ENCODE measurements at regions not wholly inside any gene's neighbourhood (a gene's known extent, or its start where the extent isn't known, plus 50 kb on each side); places are given as distances from the start of the nearest gene placed in this dataset.

DNA sequence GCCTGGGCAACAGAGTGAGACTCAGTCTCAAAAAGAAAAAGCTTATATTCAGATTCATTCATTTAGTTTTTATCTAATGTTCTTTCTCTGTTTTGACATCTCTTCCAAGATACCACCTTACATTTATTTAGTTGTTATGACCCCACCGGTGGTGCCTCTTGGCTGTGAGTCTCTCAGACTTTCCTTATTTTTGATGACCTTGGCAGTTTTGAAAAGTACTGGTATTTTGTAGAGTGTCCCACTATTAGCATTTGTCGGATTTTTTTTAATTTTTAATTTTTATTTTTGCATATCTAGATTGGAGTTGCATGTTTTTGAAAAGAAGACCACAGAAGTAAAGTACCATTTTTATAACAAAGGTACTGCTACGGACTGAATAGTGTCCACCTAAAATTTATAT is 351.7 kb upstream of the KYNU start:
- ChIA-PET POLR2A (no interaction called here), CTCF (no interaction called here)
- DNase-seq = no peak
- H3K27me3 ChIP-seq (replicated peaks in 2 of 5; ENCODE audit: control insufficient read depth in 4 of 5, insufficient read depth in 5 of 5, low read length in 4 of 5) = peaks cover 0 to 3% (median 0%) of the 10 kb centered on the region in 5 experiments
- H3K36me3 ChIP-seq (ENCODE audit: control insufficient read depth in 4 of 4, insufficient read depth in 4 of 4, low read length in 3 of 4) = no peaks in the 10 kb centered on the region
- H3K4me1 ChIP-seq (ENCODE audit: control extremely low read depth in 1 of 4, control insufficient read depth in 4 of 4, insufficient read depth in 4 of 4, low read length in 3 of 4) = no peaks in the 10 kb centered on the region
- H3K4me3 ChIP-seq (ENCODE audit: control insufficient read depth in 1 of 7, extremely low read depth in 1 of 7, insufficient read depth in 4 of 7, low read depth in 2 of 7, low read length in 6 of 7) = no peak overlapping the region
- no CpG with 5 or more reads among the region's 3 CpGs for WGBS (ENCODE audit: insufficient coverage)
- H3K27ac ChIP-seq (ENCODE audit: insufficient read depth in 1 of 2, low read depth in 1 of 2, low read length in 2 of 2, poor library complexity in 1 of 2, severe bottlenecking in 2 of 2) = no peak overlapping the region
- H3K9me3 ChIP-seq (ENCODE audit: control extremely low read depth in 1 of 5, control insufficient read depth in 4 of 5, insufficient read depth in 2 of 5, low read depth in 1 of 5, low read length in 4 of 5) = no peaks in the 10 kb centered on the region

DNA sequence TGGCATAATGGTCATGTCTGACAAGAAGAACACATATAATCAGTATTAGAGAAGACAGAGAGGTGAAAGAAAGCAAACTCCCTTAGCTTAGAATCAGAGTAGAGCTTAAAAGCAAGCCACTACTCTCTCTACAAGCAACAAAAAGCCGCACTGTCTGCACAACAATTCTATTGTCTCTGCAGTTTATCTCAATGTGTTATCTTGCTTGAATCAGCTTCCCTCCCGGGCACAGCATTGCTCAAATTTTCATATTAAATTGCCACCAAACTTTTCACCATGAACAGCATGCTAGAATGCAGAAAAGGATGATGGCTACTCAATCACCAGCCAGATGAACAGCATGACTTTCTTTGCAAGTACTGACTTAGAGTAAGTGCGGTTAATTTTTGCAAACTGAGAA is 356.0 kb upstream of the KYNU start:
- CTCF ChIA-PET = interaction anchor here (1.4 kb wide), 1 partner anchor 9 kb away, joined by 3 read pairs; no protein-coding TSS in a partner anchor
- no peaks in the 10 kb centered on the region for H3K4me1 ChIP-seq (ENCODE audit: control extremely low read depth in 1 of 4, control insufficient read depth in 4 of 4, insufficient read depth in 4 of 4, low read length in 3 of 4)
- H3K27me3 ChIP-seq (replicated peaks in 2 of 5; ENCODE audit: control insufficient read depth in 4 of 5, insufficient read depth in 5 of 5, low read length in 4 of 5) = peaks cover 0 to 3% (median 0%) of the 10 kb centered on the region in 5 experiments
- whole genome bisulfite sequencing (ENCODE audit: insufficient coverage) = 88% methylated on average over 2 of the region's 3 CpGs
- no peaks in the 10 kb centered on the region for H3K9me3 ChIP-seq (ENCODE audit: control extremely low read depth in 1 of 5, control insufficient read depth in 4 of 5, insufficient read depth in 2 of 5, low read depth in 1 of 5, low read length in 4 of 5)
- no peak overlapping the region for H3K27ac ChIP-seq (ENCODE audit: insufficient read depth in 1 of 2, low read depth in 1 of 2, low read length in 2 of 2, poor library complexity in 1 of 2, severe bottlenecking in 2 of 2)
- DNase-seq = no peak
- H3K4me3 ChIP-seq (ENCODE audit: control insufficient read depth in 1 of 7, extremely low read depth in 1 of 7, insufficient read depth in 4 of 7, low read depth in 2 of 7, low read length in 6 of 7) = no peak overlapping the region
- H3K36me3 ChIP-seq (ENCODE audit: control insufficient read depth in 4 of 4, insufficient read depth in 4 of 4, low read length in 3 of 4) = no peaks in the 10 kb centered on the region
- POLR2A ChIA-PET = no interaction called here

GRCh38 chr2:142515493-142515892 is 362.0 kb upstream of the KYNU start:
- Histone ChIP-seq H3K27me3 (replicated peaks in 2 of 5; ENCODE audit: control insufficient read depth in 4 of 5, insufficient read depth in 5 of 5, low read length in 4 of 5) (no peaks in the 10 kb centered on the region), H3K4me1 (ENCODE audit: control extremely low read depth in 1 of 4, control insufficient read depth in 4 of 4, insufficient read depth in 4 of 4, low read length in 3 of 4) (no peaks in the 10 kb centered on the region), H3K36me3 (ENCODE audit: control insufficient read depth in 4 of 4, insufficient read depth in 4 of 4, low read length in 3 of 4) (no peaks in the 10 kb centered on the region), H3K9me3 (ENCODE audit: control extremely low read depth in 1 of 5, control insufficient read depth in 4 of 5, insufficient read depth in 2 of 5, low read depth in 1 of 5, low read length in 4 of 5) (no peaks in the 10 kb centered on the region), H3K4me3 (ENCODE audit: control insufficient read depth in 1 of 7, extremely low read depth in 1 of 7, insufficient read depth in 4 of 7, low read depth in 2 of 7, low read length in 6 of 7) (no peak overlapping the region), H3K27ac (ENCODE audit: insufficient read depth in 1 of 2, low read depth in 1 of 2, low read length in 2 of 2, poor library complexity in 1 of 2, severe bottlenecking in 2 of 2) (no peak overlapping the region)
- ChIA-PET CTCF (no interaction called here), POLR2A (no interaction called here)
- 100% methylated on average over 1 of the region's 2 CpGs for WGBS (ENCODE audit: insufficient coverage)
- no peak for DNase-seq

- POLR2A ChIA-PET = no interaction called here
- WGBS (ENCODE audit: insufficient coverage) = 96% methylated on average over 3 of the region's 3 CpGs
Measured at GRCh38 chr2:142509401-142509800, 368.1 kb upstream of the KYNU start.

DNA sequence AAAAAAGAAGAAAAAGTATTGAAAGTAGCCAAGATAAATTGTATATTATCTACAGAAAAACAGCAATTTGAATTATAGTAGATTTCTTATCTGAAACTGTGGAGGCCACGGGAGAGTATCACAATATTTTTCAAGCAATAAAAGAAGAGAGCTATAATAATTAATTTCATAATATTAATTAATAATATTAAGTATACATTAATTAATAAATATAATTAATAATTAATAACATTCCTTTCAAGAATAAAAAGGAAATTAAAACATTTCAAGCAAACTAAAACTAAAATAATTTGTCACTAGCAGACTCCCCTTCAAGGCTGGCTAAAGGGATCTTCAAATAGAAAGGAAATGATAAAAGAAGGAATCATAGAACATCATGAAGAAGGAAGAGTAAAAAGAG is 372.7 kb upstream of the KYNU start:
- H3K27me3 ChIP-seq (replicated peaks in 2 of 5; ENCODE audit: control insufficient read depth in 4 of 5, insufficient read depth in 5 of 5, low read length in 4 of 5) = no peaks in the 10 kb centered on the region
- no peak overlapping the region for H3K4me3 ChIP-seq (ENCODE audit: control insufficient read depth in 1 of 7, extremely low read depth in 1 of 7, insufficient read depth in 4 of 7, low read depth in 2 of 7, low read length in 6 of 7)
- no peaks in the 10 kb centered on the region for H3K36me3 ChIP-seq (ENCODE audit: control insufficient read depth in 4 of 4, insufficient read depth in 4 of 4, low read length in 3 of 4)
- no CpG with 5 or more reads among the region's 1 CpG for WGBS (ENCODE audit: insufficient coverage)
- H3K4me1 ChIP-seq (ENCODE audit: control extremely low read depth in 1 of 4, control insufficient read depth in 4 of 4, insufficient read depth in 4 of 4, low read length in 3 of 4) = no peaks in the 10 kb centered on the region
- CTCF ChIA-PET = no interaction called here
- no peak overlapping the region for H3K27ac ChIP-seq (ENCODE audit: insufficient read depth in 1 of 2, low read depth in 1 of 2, low read length in 2 of 2, poor library complexity in 1 of 2, severe bottlenecking in 2 of 2)
- no peaks in the 10 kb centered on the region for H3K9me3 ChIP-seq (ENCODE audit: control extremely low read depth in 1 of 5, control insufficient read depth in 4 of 5, insufficient read depth in 2 of 5, low read depth in 1 of 5, low read length in 4 of 5)
- POLR2A ChIA-PET = no interaction called here
- DNase-seq = no peak

More at GRCh38 chr2:142509401-142509800, 368.1 kb upstream of the KYNU start:
- H3K27ac ChIP-seq (ENCODE audit: insufficient read depth in 1 of 2, low read depth in 1 of 2, low read length in 2 of 2, poor library complexity in 1 of 2, severe bottlenecking in 2 of 2) = no peak overlapping the region
- H3K27me3 ChIP-seq (replicated peaks in 2 of 5; ENCODE audit: control insufficient read depth in 4 of 5, insufficient read depth in 5 of 5, low read length in 4 of 5) = no peaks in the 10 kb centered on the region
- H3K9me3 ChIP-seq (ENCODE audit: control extremely low read depth in 1 of 5, control insufficient read depth in 4 of 5, insufficient read depth in 2 of 5, low read depth in 1 of 5, low read length in 4 of 5) = no peaks in the 10 kb centered on the region
- DNase-seq = no peak
- no peaks in the 10 kb centered on the region for H3K36me3 ChIP-seq (ENCODE audit: control insufficient read depth in 4 of 4, insufficient read depth in 4 of 4, low read length in 3 of 4)
- H3K4me1 ChIP-seq (ENCODE audit: control extremely low read depth in 1 of 4, control insufficient read depth in 4 of 4, insufficient read depth in 4 of 4, low read length in 3 of 4) = no peaks in the 10 kb centered on the region
- H3K4me3 ChIP-seq (ENCODE audit: control insufficient read depth in 1 of 7, extremely low read depth in 1 of 7, insufficient read depth in 4 of 7, low read depth in 2 of 7, low read length in 6 of 7) = no peak overlapping the region
- CTCF ChIA-PET = no interaction called here

DNA sequence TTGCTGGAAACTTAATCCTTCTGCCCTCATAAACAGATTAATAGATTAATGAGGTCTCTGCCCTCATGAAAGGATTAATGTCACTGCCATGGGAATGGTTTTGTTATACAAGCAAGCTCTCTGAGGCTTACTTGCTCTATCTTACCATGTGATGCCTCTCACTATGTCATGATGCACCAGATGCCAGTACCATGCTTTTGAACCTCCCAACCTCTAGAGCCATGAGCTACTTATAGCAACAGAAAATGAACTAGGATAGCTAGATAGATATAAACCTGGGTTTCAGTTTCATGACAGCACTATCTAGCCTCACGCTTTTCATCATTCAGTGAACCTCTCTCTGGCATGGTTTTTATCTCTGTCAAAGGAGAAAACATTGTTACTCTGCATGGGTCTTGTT is 371.6 kb upstream of the LRP1B start:
- no peaks in the 10 kb centered on the region for H3K9me3 ChIP-seq (ENCODE audit: control extremely low read depth in 1 of 5, control insufficient read depth in 4 of 5, insufficient read depth in 2 of 5, low read depth in 1 of 5, low read length in 4 of 5)
- no peak overlapping the region for H3K27ac ChIP-seq (ENCODE audit: insufficient read depth in 1 of 2, low read depth in 1 of 2, low read length in 2 of 2, poor library complexity in 1 of 2, severe bottlenecking in 2 of 2)
- no peak overlapping the region for H3K4me3 ChIP-seq (ENCODE audit: control insufficient read depth in 1 of 7, extremely low read depth in 1 of 7, insufficient read depth in 4 of 7, low read depth in 2 of 7, low read length in 6 of 7)
- ChIA-PET CTCF (interaction anchor here (1.0 kb wide), 1 partner anchor 11 kb away, joined by 3 read pairs; no protein-coding TSS in a partner anchor), POLR2A (interaction anchor here (0.6 kb wide), 1 partner anchor 24 kb away, joined by 3 read pairs; no protein-coding TSS in a partner anchor)
- H3K36me3 ChIP-seq (ENCODE audit: control insufficient read depth in 4 of 4, insufficient read depth in 4 of 4, low read length in 3 of 4) = no peaks in the 10 kb centered on the region
- H3K27me3 ChIP-seq (replicated peaks in 2 of 5; ENCODE audit: control insufficient read depth in 4 of 5, insufficient read depth in 5 of 5, low read length in 4 of 5) = no peaks in the 10 kb centered on the region
- no peaks in the 10 kb centered on the region for H3K4me1 ChIP-seq (ENCODE audit: control extremely low read depth in 1 of 4, control insufficient read depth in 4 of 4, insufficient read depth in 4 of 4, low read length in 3 of 4)
- no CpG with 5 or more reads among the region's 1 CpG for WGBS (ENCODE audit: insufficient coverage)
- no peak for DNase-seq

GRCh38 chr2:142495141-142495540 is 364.3 kb upstream of the LRP1B start:
- ChIA-PET POLR2A (no interaction called here), CTCF (no interaction called here)
- 83% methylated on average over 1 of the region's 2 CpGs for WGBS (ENCODE audit: insufficient coverage)
- Histone ChIP-seq H3K27me3 (replicated peaks in 2 of 5; ENCODE audit: control insufficient read depth in 4 of 5, insufficient read depth in 5 of 5, low read length in 4 of 5) (no peaks in the 10 kb centered on the region), H3K36me3 (ENCODE audit: control insufficient read depth in 4 of 4, insufficient read depth in 4 of 4, low read length in 3 of 4) (no peaks in the 10 kb centered on the region), H3K27ac (ENCODE audit: insufficient read depth in 1 of 2, low read depth in 1 of 2, low read length in 2 of 2, poor library complexity in 1 of 2, severe bottlenecking in 2 of 2) (no peak overlapping the region), H3K4me3 (ENCODE audit: control insufficient read depth in 1 of 7, extremely low read depth in 1 of 7, insufficient read depth in 4 of 7, low read depth in 2 of 7, low read length in 6 of 7) (no peak overlapping the region), H3K4me1 (ENCODE audit: control extremely low read depth in 1 of 4, control insufficient read depth in 4 of 4, insufficient read depth in 4 of 4, low read length in 3 of 4) (no peaks in the 10 kb centered on the region), H3K9me3 (ENCODE audit: control extremely low read depth in 1 of 5, control insufficient read depth in 4 of 5, insufficient read depth in 2 of 5, low read depth in 1 of 5, low read length in 4 of 5) (peaks cover 0 to 8% (median 4%) of the 10 kb centered on the region in 5 experiments)
- DNase-seq = no peak
